Stomach (tissue), 4 donors: ENCODE measurements at regions not wholly inside any gene's neighbourhood (a gene's known extent, or its start where the extent isn't known, plus 50 kb on each side); places are given as distances from the start of the nearest gene placed in this dataset.

Experiments used
- CTCF ChIP-seq, 7 experiments: fragments of 450-650 bp in 4 of 7; fragments of 200-600 bp in 3 of 7; sonication (generic) in 3 of 7; IDR thresholded peaks; one replicate each; pipeline ENCODE4 v1.5.1; 2016 to 2019; ENCODE audit warnings: antibody characterized with exemption in 7 of 7, control low read depth in 2 of 7, mild to moderate bottlenecking in 1 of 7
- EP300 ChIP-seq: sonication (generic); formaldehyde crosslinking; IDR thresholded peaks from one replicate; pipeline ENCODE4 v1.6.1; 2017; ENCODE audit warnings: antibody characterized with exemption
- POLR2A ChIP-seq, 4 donors: fragments of 450-650 bp; IDR thresholded peaks; one replicate each; pipeline ENCODE4 v1.6.1; 2016; ENCODE audit warnings: antibody characterized with exemption in 4 of 4, control low read depth in 2 of 4, mild to moderate bottlenecking in 1 of 4, moderate library complexity in 1 of 4
- POLR2AphosphoS5 ChIP-seq, 3 donors: sonication (generic); formaldehyde crosslinking; IDR thresholded peaks; one replicate each; pipeline ENCODE4 v1.6.1; 2016; ENCODE audit warnings: antibody characterized with exemption in 3 of 3

- TF ChIP-seq CTCF (IDR thresholded peaks at IDR 0.05), result no peak
- TF ChIP-seq POLR2AphosphoS5 (IDR thresholded peaks at IDR 0.05), result no peak
- no peak for TF ChIP-seq POLR2A (IDR thresholded peaks at IDR 0.05)
- no peak for TF ChIP-seq EP300
These were observed 1338.7 kb upstream of the ADGRL2 start for GRCh38 chr1:80462006-80462405.
